Kasumi-1 (cell line): ENCODE measurements at regions not wholly inside any gene's neighbourhood (a gene's known extent, or its start where the extent isn't known, plus 50 kb on each side); places are given as distances from the start of the nearest gene placed in this dataset.
A peak's percentile ranks its signal among the peaks of the same experiment; 100 is the strongest.

Experiments
- DNase-seq, 2 experiments: peaks; one replicate each; lab custom pipeline; 2025; lab: John Stamatoyannopoulos, UW

DNA sequence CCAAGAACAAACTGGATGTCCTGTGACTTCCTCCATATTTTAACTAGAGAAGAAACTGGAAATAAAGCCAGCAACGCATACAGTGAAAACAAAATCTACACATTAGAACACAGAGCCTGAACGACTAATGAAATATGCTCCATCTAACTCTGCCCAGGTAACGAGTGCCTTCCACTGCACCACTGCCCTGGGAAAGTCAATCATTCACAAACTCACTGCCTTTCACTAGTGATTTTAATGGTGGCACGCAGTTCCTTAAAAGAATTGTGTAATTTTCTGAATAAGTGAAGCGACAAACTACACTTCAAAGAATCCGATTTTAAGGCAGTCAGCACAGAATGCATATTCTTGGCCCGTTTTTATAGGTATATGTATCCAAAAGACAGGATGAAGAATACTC lies 416.0 kb downstream of the SHQ1 start:
- DNase-seq = no peak

DNA sequence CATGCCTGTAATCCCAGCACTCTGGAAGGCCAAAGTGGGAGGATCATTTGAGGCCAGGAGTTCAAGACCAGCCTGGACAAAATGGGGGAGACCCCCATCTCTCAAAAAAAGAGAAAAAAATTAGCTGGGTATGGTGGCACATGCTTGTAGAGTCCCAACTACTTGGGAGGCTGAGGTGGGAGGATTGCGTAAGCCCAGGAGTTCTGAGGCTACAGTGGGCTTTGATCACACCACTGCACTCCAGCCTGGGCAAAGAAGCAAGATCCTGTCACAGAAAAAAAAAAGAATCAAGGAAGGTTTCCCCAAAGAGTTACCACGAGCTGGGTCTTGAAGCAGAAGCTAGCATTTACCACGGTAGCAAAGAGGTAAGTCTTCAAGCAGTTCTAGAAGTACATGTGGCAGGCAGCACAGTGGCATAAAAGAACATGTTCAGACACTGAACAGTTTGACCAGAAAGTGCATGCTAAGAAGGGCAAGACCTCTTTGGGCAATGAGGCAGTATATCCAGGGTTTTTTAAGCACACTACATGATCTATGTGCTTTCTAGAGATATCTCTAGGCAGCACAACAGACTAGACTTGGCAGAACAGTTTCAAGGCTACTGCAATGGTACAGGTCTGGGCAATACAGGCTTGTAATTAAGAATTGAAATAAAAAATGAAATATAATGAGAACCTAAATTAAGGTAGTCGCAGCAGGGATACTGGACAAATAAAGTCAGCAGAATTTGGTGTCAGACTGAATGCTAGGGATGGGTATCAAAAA lies 418.5 kb downstream of the SHQ1 start:
- DNase-seq = no peak

DNA sequence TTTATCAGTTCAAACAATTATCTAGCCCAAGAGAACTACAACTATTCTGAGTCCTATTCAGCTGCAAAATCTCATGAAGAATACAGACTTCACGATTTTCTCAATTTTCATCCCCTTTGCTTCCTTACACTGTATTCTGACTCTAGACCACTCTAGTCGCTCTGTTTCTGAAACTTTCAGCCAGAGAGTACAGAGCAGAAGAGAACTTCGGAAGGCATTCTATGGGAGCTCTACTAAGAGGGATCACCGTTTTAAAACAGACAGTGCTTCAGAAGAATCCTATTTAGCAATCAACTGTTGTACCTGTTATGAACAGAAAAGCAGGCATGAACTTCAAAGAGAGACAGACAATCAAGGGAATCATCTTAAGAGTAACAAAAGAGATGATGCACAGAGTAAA lies 419.4 kb downstream of the SHQ1 start:
- DNase-seq = no peak

DNA sequence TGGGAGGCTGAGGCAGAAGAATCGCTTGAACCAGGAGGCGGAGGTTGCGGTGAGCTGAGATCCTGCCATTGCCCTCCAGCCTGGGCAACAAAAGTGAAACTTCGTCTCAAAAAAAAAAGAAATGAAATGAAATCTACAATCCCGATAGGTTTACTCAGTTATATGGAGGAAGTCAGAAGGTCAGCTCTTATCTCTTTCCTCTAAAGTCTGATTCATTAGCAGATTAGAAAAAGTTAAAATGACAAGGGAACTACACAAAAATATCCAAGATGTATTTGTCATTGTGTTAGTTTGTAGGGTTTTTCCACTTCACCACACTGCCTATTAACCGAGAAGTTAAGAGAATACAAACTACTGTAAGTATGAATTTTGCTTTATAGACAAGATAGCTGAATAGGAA lies 420.6 kb downstream of the SHQ1 start:
- no peak for DNase-seq

DNA sequence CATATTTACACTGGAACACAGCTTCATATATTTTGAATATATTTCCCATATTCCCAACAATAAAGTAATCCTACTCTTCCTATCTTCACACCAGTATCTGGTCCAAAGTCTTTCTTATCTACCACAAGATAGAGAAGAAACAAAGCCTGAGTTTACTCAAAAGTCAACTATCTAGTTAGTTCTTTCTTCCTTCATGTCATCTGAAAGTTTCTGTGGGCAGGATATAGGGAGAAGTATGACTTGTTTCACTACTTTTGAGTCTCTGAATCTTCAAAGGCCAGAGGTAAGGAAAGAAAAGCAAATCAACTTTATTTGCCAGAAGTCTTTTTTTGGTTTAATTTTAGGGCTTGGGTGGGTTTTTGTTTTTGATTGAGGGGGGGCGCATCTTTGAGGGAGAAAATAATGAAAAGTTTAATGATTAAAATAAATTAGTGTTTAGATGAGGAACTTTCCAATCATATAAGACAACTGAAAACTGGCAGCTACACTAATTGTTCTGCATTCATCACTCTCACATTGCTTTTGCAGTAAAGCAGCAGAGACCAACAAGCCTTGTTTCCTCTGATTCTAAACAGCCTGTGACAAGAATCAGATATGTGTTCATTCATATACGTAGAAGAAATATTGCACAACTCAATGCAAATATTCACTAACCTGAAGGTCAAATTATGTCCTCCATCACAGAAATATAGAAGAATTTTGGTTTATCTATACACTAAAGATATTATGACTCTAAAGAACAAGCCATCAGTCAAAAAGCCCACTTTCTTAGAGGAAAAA lies 421.4 kb downstream of the SHQ1 start:
- DNase-seq = no peak

DNA sequence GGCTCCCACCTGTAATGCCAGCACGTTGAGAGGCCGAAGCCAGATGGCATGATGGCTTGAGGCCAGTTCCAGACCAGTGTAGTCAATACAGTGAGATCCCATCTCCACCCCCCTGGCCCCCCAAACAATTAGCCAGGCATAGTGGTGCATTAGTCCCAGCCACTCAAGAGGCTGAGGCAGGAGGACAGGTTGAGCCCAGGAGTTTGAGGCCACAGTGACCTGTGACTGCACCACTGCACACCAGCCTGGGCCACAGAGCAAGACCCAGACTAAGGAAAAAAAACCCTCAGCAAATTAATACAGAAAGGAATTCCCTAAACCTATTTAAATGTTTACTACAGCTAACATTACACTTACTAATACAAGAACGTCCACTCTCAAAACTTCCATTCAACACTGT lies 424.6 kb downstream of the SHQ1 start:
- DNase-seq = no peak

DNA sequence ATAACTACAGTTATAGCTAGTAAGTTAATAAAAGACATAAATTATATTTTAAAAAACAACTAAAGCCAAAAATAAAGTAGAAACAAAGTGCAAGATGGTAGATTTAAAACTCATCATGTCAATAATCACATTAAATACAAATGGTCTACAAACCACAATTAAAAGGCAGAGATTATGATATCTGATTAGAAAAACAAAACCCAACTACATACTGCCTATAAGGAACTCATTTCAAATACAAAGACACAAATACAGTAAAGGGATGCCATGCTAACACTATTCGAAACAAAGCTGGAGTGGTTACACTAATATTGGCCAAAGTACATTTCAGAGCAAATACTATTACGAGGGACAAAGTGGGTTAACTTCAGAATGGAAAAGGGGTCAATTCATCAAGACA lies 426.5 kb downstream of the SHQ1 start:
- no peak for DNase-seq

DNA sequence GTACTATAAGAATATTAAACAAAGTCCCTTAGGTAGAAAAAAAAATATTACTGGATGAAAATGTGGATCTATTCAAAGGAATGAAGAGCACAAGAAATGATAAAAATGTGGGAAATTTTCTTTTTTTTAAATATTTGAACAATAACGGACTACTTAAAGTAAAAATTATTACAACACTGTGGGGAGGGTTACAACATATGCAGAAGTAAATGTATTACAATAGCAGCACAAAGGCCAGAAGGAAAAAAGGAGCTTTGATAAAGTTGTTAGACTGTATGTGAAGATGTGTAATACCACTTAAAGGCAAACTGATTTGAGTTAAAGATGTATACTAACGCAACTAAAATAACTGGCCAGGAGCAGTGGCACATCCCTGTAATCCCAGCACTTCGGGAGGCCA lies 427.1 kb downstream of the SHQ1 start:
- no peak for DNase-seq

DNA sequence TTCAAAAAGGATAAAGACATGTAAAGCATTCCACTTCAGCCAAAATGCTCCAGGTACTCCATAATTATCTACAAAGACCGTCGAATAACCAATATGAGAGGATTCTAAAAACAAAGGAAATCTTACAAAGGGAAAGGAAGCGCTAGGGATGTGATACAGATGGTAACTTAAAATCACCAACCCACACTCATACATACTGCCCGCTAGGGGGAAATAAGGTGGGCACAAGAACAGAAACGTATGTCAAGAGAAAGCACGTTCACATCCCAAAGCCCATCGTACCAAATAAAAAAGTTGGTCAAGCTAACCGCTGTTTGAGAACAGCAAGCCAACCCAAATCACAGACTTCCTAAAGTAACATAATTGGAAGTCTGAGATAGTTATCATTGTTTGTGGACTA lies 429.4 kb downstream of the SHQ1 start:
- no peak for DNase-seq

DNA sequence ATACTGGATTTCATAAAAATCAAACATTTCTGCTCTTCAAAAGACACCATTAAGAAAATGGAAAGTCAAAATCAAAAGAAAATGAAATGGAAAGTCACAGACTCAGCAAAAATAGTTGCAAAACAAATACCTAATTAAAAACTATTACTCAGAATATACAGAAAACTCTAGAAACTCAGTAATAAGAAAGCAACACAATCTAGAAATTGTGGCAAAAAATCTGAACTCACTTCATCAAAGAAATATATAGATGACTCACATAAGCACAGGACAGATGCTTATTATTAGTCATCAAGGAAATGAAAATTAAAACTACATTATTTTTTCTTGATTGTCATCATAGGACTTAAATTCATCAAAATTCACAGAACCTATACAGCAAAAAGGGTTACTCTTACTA lies 430.0 kb downstream of the SHQ1 start:
- DNase-seq = no peak

DNA sequence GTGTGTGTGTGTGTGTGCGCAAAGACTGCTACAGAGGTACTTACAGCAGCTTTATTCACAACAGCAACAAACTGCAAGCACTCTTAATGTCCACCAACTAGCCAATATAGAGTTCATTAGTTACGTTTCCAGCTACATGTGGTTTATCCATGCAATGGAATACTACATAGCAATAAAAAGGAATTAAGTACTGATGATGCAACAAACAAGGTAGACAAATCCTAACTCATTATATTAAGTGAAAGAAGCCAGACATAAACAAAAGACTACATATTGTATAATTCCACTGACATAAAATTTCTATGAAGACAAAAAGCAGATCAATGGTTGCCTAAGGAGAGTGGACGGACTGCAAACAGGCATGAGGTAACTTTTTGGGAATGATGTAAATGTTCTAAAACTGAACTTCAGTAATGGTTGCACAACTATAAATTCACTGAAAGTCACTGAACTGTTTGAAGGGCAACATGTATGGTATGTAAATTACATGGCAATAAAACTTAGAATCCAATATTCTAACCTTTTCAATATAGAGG lies 433.7 kb downstream of the SHQ1 start:
- no peak for DNase-seq

DNA sequence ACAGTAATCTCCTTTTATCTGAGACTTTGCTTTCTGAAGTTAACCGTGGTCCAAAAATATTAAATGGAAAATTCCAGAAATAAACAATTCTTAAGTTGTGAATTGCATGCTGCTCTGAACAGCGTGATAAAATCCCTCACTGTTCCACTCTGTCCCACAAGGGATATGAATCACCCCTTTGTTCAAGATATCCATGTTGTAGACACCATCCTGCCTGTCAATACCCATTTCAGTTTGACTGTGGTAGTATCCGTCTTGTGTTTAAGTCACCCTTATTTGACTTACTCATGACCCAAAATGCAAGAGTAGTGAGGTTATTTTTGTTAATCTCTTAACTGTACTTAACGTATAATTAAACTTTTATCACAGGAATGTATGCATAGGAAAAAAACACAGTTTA lies 435.0 kb downstream of the SHQ1 start:
- DNase-seq = no peak

DNA sequence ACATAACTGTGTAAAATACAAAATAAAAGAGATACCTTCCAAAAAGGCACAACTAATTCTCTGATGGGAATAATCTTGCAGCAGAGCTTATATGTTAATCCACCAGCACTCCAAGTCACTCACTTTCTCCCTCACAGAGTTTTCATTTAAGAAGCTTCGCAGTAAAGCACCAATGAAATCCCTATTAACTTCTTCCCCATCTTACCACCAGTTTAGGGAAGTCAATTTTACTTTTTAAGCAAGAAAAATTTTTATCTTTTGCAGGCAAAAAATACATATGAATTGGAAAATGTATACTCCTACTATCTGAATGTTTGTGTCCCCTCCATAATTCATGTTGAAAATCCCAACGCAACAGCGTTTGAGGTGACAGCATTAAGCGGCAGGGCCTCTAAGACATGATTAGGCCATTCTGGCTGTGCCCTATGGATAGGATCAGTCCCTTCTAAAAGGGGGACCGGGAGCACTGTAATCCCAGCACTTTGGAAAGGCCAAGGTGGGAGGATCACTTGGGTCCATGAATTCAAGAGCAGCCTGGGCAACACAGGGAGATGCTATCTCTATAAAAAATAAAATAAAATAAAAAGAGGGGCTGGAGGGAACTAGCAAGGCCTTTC lies 435.8 kb downstream of the SHQ1 start:
- peak; percentile 19 to 37 for DNase-seq

DNA sequence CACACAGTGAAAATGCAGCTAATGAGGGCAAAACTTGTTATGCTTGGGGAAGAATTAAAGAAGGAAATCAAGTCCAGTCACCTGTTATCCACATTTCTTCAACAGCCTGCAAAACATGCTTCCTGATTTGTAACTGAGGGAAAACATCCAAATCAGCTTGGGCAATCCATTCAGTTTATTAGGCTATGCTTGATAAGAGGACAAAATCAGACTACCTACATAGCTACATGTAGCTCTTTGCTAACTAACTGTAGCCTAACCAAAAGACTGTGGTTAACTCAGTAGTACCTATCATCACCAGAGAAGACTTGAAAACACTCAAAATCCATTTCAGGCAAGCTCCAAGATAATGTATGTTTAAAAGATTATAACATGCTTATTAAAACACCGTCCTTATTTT lies 436.4 kb downstream of the SHQ1 start:
- DNase-seq = no peak

DNA sequence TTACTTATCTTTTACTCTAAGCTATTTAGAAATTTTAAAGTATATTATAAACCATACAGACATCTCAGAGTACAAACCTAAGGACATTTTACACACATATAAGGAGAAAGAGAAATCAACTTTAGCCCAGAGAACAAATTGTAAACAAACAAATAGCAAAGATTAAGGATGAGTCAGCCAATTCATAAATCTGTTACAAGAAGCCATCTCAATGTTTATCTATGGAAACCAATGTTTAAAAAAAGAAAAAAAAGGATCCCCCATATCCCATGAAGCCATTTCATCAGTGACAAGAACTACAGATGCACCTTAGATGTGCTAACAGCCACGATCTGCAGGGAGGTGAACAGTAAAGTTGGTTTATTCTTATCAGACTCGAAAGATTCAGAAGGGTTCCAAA lies 437.1 kb downstream of the SHQ1 start:
- no peak for DNase-seq

DNA sequence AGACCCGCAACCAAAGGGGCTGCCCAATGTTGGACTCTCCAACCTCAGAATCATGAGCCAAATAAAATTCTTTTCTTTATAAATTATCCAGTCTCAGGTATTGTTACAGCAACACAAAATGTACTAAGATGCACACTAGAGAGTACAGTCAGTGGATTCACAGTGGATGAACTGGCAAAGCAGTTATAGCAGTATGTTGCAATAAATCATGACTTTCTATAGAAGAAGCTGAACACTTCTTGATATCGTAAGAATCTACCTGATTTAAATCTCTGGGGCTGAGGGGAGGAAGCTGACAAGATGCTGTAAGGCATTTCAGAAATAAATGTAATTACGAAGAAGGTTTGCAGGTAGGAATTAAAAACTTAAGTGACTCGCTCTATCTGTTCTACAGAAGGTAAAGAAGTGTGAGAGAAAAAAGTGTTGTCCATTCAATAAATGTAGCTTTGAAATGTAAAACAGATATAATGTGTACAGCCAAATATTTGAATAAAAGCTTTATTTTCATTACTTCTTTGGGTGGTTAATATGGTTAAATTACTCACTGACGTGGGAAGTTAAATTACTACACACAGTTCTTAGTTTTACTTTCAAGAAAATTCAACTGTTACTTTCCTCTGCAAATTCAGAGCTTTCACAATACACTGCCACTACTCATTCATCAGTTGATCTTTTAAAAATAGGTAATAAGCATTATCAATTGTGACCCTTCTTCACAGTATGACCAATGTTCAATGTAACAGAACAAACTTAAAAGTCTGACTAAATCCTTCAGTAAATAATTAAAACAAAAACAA lies 439.1 kb downstream of the SHQ1 start:
- no peak for DNase-seq

DNA sequence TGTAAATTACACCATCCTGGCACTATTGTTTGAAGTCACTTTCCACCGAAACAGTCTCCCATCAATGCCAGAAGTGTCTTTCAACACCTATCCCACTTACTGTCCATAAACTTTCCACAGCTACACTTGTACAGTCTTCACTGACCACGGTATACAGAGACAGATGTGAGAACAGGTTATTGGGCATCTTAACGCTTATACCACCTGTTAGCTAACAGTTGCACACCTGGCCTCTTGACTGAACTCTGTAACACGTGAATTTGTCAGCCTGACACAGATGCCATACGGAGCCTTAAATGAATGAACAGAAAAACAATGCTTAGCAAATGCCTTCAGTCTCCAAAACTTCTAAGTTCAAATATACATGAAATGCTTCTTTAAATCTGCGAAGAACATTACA lies 440.5 kb downstream of the SHQ1 start:
- no peak for DNase-seq

DNA sequence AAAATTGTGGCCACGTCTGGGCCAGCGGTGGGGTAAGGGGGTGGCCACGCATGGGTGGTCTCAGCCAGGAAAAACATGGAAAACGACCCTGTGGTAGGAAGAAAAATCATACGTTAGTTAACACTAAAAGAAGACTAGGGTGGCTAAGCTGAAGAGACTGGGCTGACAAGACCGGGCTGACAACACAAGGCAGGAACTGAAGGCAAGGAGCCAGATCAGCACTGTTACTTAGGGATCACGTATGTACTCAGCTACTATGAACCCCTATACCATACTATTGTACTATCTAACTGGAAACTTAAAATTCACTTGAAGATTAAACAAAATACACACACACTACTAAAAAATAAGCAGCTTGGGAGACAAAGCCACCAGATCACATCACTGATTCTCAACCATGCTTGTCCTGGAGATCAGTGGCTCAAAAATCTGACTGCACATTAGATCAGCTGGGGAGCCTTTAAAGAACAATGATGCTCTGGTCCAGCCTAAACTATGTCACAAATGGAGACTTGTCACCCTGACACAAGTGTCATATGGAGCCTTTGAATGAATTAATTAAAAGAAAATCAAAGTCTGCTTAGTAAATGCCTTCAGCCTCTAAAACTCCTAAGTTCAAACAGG lies 442.2 kb downstream of the SHQ1 start:
- DNase-seq = no peak

DNA sequence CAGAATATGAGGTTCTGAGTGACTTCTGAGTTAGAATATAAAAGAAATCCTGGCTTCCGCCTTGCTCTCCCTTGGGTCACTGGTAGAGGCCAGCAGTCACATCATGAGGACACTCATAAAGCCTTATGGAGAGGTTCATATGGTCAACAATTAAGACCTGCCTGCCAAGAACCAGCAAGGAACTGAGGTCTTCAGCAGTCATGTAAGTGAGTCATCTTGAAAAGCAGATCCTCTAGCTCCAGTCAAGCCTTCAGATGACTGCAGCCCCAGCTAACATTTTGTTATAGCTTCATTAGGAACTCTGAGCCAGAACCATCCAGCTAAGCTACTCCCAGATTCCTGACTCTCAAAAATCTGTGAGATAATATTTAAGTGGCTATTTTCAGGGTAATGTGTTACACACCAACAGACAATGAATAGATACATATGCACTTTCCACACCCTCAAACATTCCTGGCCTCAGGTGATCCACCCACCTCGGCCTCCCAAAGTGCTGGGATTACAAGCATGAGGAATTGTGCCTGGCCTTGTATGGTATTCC lies 447.2 kb downstream of the SHQ1 start:
- DNase-seq = no peak

DNA sequence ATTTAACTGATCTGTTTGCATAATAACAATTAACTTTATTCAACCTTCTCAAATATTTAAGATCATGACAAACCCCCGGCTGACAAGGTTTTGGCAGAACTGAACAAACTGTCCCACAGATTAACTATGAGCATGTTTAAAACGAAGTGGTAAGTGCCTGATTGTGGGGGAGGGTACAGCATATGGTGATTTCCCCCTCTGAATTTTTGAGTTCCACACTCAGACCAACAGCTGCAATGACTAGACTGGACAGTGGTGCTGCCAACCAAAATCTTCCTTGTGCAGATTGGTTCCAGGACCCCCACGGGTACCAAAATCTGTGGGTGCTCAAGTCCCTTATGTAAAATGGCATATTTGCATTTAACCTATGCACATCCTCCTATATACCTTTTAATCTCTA lies 449.5 kb downstream of the SHQ1 start:
- no peak for DNase-seq

DNA sequence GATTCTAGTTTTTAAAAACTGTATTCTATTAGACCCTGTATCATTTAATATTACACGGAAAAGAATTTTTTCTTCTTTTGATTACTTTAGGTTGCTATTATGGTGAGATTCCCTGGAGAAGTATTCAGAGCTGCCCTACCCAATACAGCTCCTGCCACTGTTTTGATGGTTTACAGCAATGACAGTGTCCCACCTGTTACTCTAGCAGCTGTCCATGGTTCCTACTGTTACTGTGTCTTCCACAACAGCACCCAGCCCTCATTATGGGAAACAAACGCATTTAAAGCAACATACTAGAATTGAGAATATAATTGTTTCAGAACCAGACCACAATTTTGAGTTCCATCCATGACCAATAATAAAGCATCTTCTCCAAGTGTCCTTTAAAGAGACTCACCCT lies 450.7 kb downstream of the SHQ1 start:
- peak in 1 of 2 experiments; percentile 3 for DNase-seq
